K562 (cell line): ENCODE measurements at regions not wholly inside any gene's neighbourhood (a gene's known extent, or its start where the extent isn't known, plus 50 kb on each side); places are given as distances from the start of the nearest gene placed in this dataset.

ENCODE experiments used
- ATAC-seq: fragments of 200-7000 bp; cut with Tn5 transposase; 3 replicates; pipeline ENCODE4 v1.9.1; 2020; ENCODE audit warnings: moderate library complexity
- BruUV-seq: library from RNA; stranded (reverse); fragments of 400-500 nt; replicated peaks from 2 replicates; lab custom pipeline; 2021; lab: Mats Ljungman, UMichigan
- CTCF ChIA-PET: fragments of 300-600 bp; formaldehyde crosslinking; extraction: SDS; loops from one replicate; lab custom pipeline; 2021; ENCODE audit warnings: low intra/inter-chr PET ratio; lab: Yijun Ruan, JAX
- POLR2A ChIA-PET: fragments of 300-600, 350-650 bp; sonication (Branson Sonifier 250); formaldehyde crosslinking; extraction: SDS; loops from one replicate; lab custom pipeline; 2021; ENCODE audit warnings: antibody characterized with exemption, inconsistent platforms; lab: Yijun Ruan, JAX
- DNase-seq, 4 experiments: peaks; one replicate each; pipeline versions ENCODE4 v3.0.0 to v3.0.0-alpha.2; 2011 to 2018; ENCODE audit warnings: low spot score in 3 of 4, mixed read lengths in 3 of 4; ENCODE audit errors: extremely low read depth in 1 of 4
- FAIRE-seq: peaks from 2 replicates; lab custom pipeline; 2011; peaks lifted over from hg19 to GRCh38; lab: Jason Lieb, UNC
- H2AFZ ChIP-seq: 2 replicates; pipeline ENCODE4 v1.6.0; 2011; ENCODE audit warnings: low read depth, low read length, control low read depth, inconsistent platforms
- H3K27ac ChIP-seq: fragments of 200-600 bp; 3 replicates; pipeline ENCODE4 v1.8.0; 2011; ENCODE audit warnings: low read depth, mild to moderate bottlenecking, control low read depth, inconsistent platforms, low read length, moderate library complexity, mixed read lengths; ENCODE audit errors: extremely low read depth
- H3K27me3 ChIP-seq, 2 experiments: fragments of 300-600 bp in 1 of 2; 2 replicates in 1 of 2; 3 replicates in 1 of 2; pipeline versions ENCODE4 v1.6.0 to v1.8.0; 2011; ENCODE audit warnings: inconsistent platforms in 2 of 2, low read length in 2 of 2, mild to moderate bottlenecking in 1 of 2, mixed read lengths in 1 of 2, moderate library complexity in 1 of 2; ENCODE audit not compliant: control insufficient read depth in 2 of 2, insufficient read depth in 2 of 2
- H3K36me3 ChIP-seq: fragments of 300-600 bp; 3 replicates; pipeline ENCODE4 v1.8.0; 2011; ENCODE audit warnings: mild to moderate bottlenecking, low read length, inconsistent platforms; ENCODE audit not compliant: control insufficient read depth, insufficient read depth
- H3K4me1 ChIP-seq, 2 experiments: fragments of 200-600 bp in 1 of 2; replicated peaks in 1 of 2; 2 replicates in 1 of 2; 3 replicates in 1 of 2; pipeline versions ENCODE4 v1.5.1 to v1.8.0; 2011; ENCODE audit warnings: inconsistent platforms in 2 of 2, low read length in 2 of 2, mild to moderate bottlenecking in 1 of 2, mixed read lengths in 1 of 2, moderate library complexity in 1 of 2; ENCODE audit not compliant: control insufficient read depth in 2 of 2, insufficient read depth in 2 of 2
- H3K4me2 ChIP-seq: 2 replicates; pipeline ENCODE4 v1.6.1; 2011; ENCODE audit warnings: low read length, control low read depth, inconsistent platforms, mixed read lengths; ENCODE audit not compliant: insufficient read depth
- H3K4me3 ChIP-seq: fragments of 200-600 bp; sonication (generic), shearing (Covaris generic); 2 replicates; pipeline ENCODE4 v1.5.1; 2016; ENCODE audit warnings: control low read depth, inconsistent platforms
- H3K79me2 ChIP-seq: fragments of 200-600 bp; 3 replicates; pipeline ENCODE4 v1.8.0; 2011; ENCODE audit warnings: low read length, inconsistent platforms; ENCODE audit not compliant: control insufficient read depth, insufficient read depth
- H3K9ac ChIP-seq, 2 experiments: 2 replicates each; pipeline versions ENCODE4 v1.6.0 to v1.6.1; 2011; ENCODE audit warnings: low read depth in 2 of 2, low read length in 2 of 2, control low read depth in 1 of 2, inconsistent platforms in 1 of 2, mild to moderate bottlenecking in 1 of 2, mixed read lengths in 1 of 2; ENCODE audit not compliant: insufficient read depth in 1 of 2
- H3K9me1 ChIP-seq: one replicate; pipeline ENCODE4 v1.6.0; 2011; ENCODE audit warnings: inconsistent platforms, mild to moderate bottlenecking, low read length, moderate library complexity; ENCODE audit not compliant: control insufficient read depth, insufficient read depth
- H3K9me3 ChIP-seq: replicated peaks from 2 replicates; pipeline ENCODE4 v1.5.1; 2011; ENCODE audit warnings: low read depth, low read length, inconsistent platforms; ENCODE audit not compliant: control insufficient read depth, insufficient read depth
- H4K20me1 ChIP-seq: replicated peaks from 2 replicates; pipeline ENCODE4 v1.6.1; 2011; ENCODE audit warnings: low read length, inconsistent platforms, mixed read lengths; ENCODE audit not compliant: control insufficient read depth, insufficient read depth
- CBX5 ChIP-seq: IDR thresholded peaks from 2 replicates; pipeline ENCODE4 v1.6.1; 2014; ENCODE audit warnings: low read depth, borderline replicate concordance
- COPS2 ChIP-seq: fragments of 450-650 bp; conservative IDR thresholded peaks from 2 replicates; pipeline ENCODE4 v1.6.1; 2016; ENCODE audit warnings: mild to moderate bottlenecking, moderate library complexity
- HNRNPH1 ChIP-seq: fragments of 200-400 bp; formaldehyde crosslinking; optimal IDR thresholded peaks from 2 replicates; pipeline ENCODE3; 2017; ENCODE audit warnings: low read depth, mild to moderate bottlenecking, low read length, moderate library complexity
- MAFK ChIP-seq: IDR thresholded peaks from 2 replicates; pipeline ENCODE4 v1.6.1; 2011; ENCODE audit warnings: low read length, improper control_type of control experiment
- NELFE ChIP-seq: IDR thresholded peaks from 2 replicates; pipeline ENCODE4 v1.6.1; 2011; ENCODE audit warnings: mild to moderate bottlenecking; ENCODE audit not compliant: insufficient read depth, insufficient read length
- POLR3A ChIP-seq: IDR thresholded peaks from 2 replicates; pipeline ENCODE4 v1.6.1; 2011; ENCODE audit warnings: borderline replicate concordance, mild to moderate bottlenecking, moderate library complexity; ENCODE audit not compliant: insufficient read length, insufficient read depth; ENCODE audit errors: extremely low read depth
- SIN3B ChIP-seq: fragments of 450-650 bp; IDR thresholded peaks from 2 replicates; pipeline ENCODE4 v1.6.1; 2017; ENCODE audit warnings: low read depth, mild to moderate bottlenecking, moderate library complexity
- VEZF1 ChIP-seq: fragments of 200-800 bp; sonication (Bioruptor generic); IDR thresholded peaks from 2 replicates; pipeline ENCODE4 v1.6.1; 2017; ENCODE audit warnings: missing genetic modification characterization, missing compliant biosample characterization
- ZFP1 ChIP-seq: fragments of 450-650 bp; formaldehyde crosslinking; IDR thresholded peaks from 2 replicates; pipeline ENCODE4 v1.4.0; 2020; ENCODE audit warnings: mild to moderate bottlenecking, mixed read lengths
- ZHX1 ChIP-seq: fragments of 150-350 bp; conservative IDR thresholded peaks from 2 replicates; pipeline ENCODE4 v1.6.1; 2014; ENCODE audit warnings: low read length
- ZNF507 ChIP-seq: conservative IDR thresholded peaks from 2 replicates; pipeline ENCODE4 v1.6.1; 2017; ENCODE audit warnings: missing genetic modification characterization, missing compliant biosample characterization
- ZNF695 ChIP-seq: fragments of 450-650 bp; formaldehyde crosslinking; IDR thresholded peaks from 2 replicates; pipeline ENCODE4 v1.4.0; 2020; ENCODE audit warnings: mild to moderate bottlenecking, moderate library complexity
- ZNF780A ChIP-seq: fragments of 250-450 bp; sonication (Bioruptor Pico); IDR thresholded peaks from 2 replicates; pipeline ENCODE4 v1.5.0; 2021; ENCODE audit warnings: mild to moderate bottlenecking
- WGBS: fragments of 100-300 bp; shearing (Covaris generic); methylation state at CpG from one replicate; pipeline ENCODE4 v1.1.6; 2016; ENCODE audit warnings: low coverage, mixed read lengths; ENCODE audit not compliant: insufficient coverage; ENCODE audit errors: missing lambda C conversion rate; 5-methylcytosine and 5-hydroxymethylcytosine counted together
- in situ Hi-C: fragments of 300-500 bp; cut with MboI; formaldehyde crosslinking; loops from 4 replicates; pipeline ENCODE4 v1.15.0; 2018; ENCODE audit warnings: inconsistent platforms, mixed read lengths
- intact Hi-C: fragments of 100-400 bp; cut with micrococcal nuclease; formaldehyde crosslinking; loops from 2 replicates; pipeline ENCODE4 v1.14.2; 2022
- TF ChIP-seq, protein P1 (sequence below): fragments of 250-450 bp; sonication (Bioruptor Pico); IDR thresholded peaks from 2 replicates; pipeline ENCODE4 v1.9.0; 2021; ENCODE audit warnings: mild to moderate bottlenecking, inconsistent platforms

- no peak for TF ChIP-seq VEZF1 (CRISPR knock-in tag)
- TF ChIP-seq MAFK = no peak
- TF ChIP-seq HNRNPH1 = no peak
- no peak for TF ChIP-seq POLR3A
These were observed 279.8 kb downstream of the DUSP6 start (continued) for GRCh38 chr12:89072294-89073026.

DNA sequence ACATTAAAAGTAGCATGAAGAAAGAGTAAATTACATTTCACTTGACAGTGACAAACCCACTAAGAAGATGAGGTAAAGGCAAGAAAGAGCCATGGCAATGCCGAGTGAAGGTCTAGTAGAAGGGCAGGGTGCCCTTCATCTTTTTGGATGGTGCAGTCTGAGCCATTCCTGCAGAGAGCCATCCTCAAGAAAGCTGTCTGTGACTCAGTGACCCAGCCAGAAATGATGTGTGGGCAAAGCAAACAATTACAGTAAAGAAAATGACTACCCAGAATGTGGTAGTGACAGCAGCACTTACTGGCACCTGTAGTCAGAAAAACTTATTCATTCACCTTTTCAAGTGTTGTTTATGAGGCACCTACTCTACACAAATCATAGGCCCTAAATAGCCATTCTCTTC, 281.7 kb downstream of the DUSP6 start:
- no peaks in the 10 kb centered on the region for H3K79me2 ChIP-seq
- no peak overlapping the region for H3K9ac ChIP-seq
- no peaks in the 10 kb centered on the region for H3K27me3 ChIP-seq
- DNase-seq = no peak
- H3K9me3 ChIP-seq = no peaks in the 10 kb centered on the region
- no peak for FAIRE-seq
- 7% methylated on average over 1 of the region's 1 CpG for WGBS
- H3K4me1 ChIP-seq = no peaks in the 10 kb centered on the region
- no peaks in the 10 kb centered on the region for H3K9me1 ChIP-seq
- no peak overlapping the region for H3K27ac ChIP-seq
- BruUV-seq = no TSS peak
- H2AFZ ChIP-seq = no peak overlapping the region
- TF ChIP-seq SIN3B = no peak
- no peak for TF ChIP-seq COPS2
- no peak for TF ChIP-seq NELFE
- TF ChIP-seq ZFP1 (CRISPR knock-in tag) = no peak
- no peak for TF ChIP-seq CBX5
- TF ChIP-seq, protein P1, sequence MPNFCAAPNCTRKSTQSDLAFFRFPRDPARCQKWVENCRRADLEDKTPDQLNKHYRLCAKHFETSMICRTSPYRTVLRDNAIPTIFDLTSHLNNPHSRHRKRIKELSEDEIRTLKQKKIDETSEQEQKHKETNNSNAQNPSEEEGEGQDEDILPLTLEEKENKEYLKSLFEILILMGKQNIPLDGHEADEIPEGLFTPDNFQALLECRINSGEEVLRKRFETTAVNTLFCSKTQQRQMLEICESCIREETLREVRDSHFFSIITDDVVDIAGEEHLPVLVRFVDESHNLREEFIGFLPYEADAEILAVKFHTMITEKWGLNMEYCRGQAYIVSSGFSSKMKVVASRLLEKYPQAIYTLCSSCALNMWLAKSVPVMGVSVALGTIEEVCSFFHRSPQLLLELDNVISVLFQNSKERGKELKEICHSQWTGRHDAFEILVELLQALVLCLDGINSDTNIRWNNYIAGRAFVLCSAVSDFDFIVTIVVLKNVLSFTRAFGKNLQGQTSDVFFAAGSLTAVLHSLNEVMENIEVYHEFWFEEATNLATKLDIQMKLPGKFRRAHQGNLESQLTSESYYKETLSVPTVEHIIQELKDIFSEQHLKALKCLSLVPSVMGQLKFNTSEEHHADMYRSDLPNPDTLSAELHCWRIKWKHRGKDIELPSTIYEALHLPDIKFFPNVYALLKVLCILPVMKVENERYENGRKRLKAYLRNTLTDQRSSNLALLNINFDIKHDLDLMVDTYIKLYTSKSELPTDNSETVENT = no peak
- no peak for TF ChIP-seq ZHX1
- TF ChIP-seq ZNF695 (CRISPR knock-in tag) = no peak
- no peak for TF ChIP-seq ZNF507 (tag)
- TF ChIP-seq ZNF780A (CRISPR knock-in tag) = no peak
- in situ Hi-C loops (no loop called here), intact Hi-C loops (no loop called here)
- H3K36me3 ChIP-seq = no peaks in the 10 kb centered on the region
- H3K4me2 ChIP-seq = no peak overlapping the region
- ChIA-PET POLR2A (no interaction called here), CTCF (no interaction called here)
- no peak for ATAC-seq
- H3K4me3 ChIP-seq = no peak overlapping the region
- H4K20me1 ChIP-seq = no peaks in the 10 kb centered on the region
